Vagina (tissue), 2 donors: ENCODE measurements at regions not wholly inside any gene's neighbourhood (a gene's known extent, or its start where the extent isn't known, plus 50 kb on each side); places are given as distances from the start of the nearest gene placed in this dataset.

Experiments used
- POLR2A ChIP-seq, 2 donors: fragments of 450-650 bp; IDR thresholded peaks; one replicate each; pipeline ENCODE4 v1.6.1; 2017; ENCODE audit warnings: antibody characterized with exemption in 2 of 2, mild to moderate bottlenecking in 2 of 2, moderate library complexity in 2 of 2
- TF ChIP-seq, protein P1 (sequence below), 3 experiments: fragments of 450-650 bp in 2 of 3; fragments of 200-600 bp in 1 of 3; sonication (generic) in 1 of 3; IDR thresholded peaks; one replicate each; pipeline ENCODE4 v1.5.1; 2017 to 2019; ENCODE audit warnings: antibody characterized with exemption in 3 of 3, mild to moderate bottlenecking in 2 of 3, moderate library complexity in 2 of 3

DNA sequence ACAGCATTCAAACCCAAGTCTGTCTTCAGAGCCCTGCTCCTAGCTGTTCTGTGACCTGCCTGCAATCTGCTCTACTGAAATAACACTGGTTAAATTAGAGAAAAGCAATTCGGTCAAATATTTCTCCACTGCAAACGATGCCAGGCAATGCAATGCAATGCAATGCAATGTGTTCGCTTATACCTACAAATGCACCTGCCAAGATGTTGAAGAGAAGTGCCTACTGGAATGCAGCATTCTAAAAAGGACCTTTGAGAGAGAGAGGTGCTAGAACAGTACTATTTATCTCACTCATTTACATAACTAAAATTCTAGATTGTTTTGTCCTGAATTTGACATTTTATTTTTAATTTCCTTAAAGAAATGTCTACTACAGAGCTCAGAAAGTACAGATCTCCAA lies 157.3 kb upstream of the CDK1 start:
- TF ChIP-seq, protein P1, sequence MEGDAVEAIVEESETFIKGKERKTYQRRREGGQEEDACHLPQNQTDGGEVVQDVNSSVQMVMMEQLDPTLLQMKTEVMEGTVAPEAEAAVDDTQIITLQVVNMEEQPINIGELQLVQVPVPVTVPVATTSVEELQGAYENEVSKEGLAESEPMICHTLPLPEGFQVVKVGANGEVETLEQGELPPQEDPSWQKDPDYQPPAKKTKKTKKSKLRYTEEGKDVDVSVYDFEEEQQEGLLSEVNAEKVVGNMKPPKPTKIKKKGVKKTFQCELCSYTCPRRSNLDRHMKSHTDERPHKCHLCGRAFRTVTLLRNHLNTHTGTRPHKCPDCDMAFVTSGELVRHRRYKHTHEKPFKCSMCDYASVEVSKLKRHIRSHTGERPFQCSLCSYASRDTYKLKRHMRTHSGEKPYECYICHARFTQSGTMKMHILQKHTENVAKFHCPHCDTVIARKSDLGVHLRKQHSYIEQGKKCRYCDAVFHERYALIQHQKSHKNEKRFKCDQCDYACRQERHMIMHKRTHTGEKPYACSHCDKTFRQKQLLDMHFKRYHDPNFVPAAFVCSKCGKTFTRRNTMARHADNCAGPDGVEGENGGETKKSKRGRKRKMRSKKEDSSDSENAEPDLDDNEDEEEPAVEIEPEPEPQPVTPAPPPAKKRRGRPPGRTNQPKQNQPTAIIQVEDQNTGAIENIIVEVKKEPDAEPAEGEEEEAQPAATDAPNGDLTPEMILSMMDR (IDR thresholded peaks at IDR 0.05): no peak
- TF ChIP-seq POLR2A (IDR thresholded peaks at IDR 0.05): no peak
